ENCODE measurements at regions not wholly inside any gene's neighbourhood (a gene's known extent, or its start where the extent isn't known, plus 50 kb on each side); places are given as distances from the start of the nearest gene placed in this dataset.

- Histone ChIP-seq H3K79me2 (ENCODE audit: control insufficient read depth, insufficient read depth, low read length) (no peaks in the 10 kb centered on the region), H4K20me1 (ENCODE audit: control insufficient read depth, insufficient read depth, low read length, poor library complexity, severe bottlenecking) (no peaks in the 10 kb centered on the region), H3K9ac (ENCODE audit: low read length) (no peak overlapping the region), H3K27ac (ENCODE audit: low read length in 2 of 2) (no peak overlapping the region), H3K4me2 (replicated peaks; ENCODE audit: low read depth, low read length, poor library complexity, severe bottlenecking) (no peak overlapping the region), H3K27me3 (replicated peaks in 1 of 4; ENCODE audit: control extremely low read depth in 1 of 4, control insufficient read depth in 3 of 4, insufficient read depth in 4 of 4, low read length in 3 of 4) (no peaks in the 10 kb centered on the region), H3K36me3 (replicated peaks in 1 of 2; ENCODE audit: control extremely low read depth in 1 of 2, control insufficient read depth in 1 of 2, extremely low read depth in 1 of 2, insufficient read depth in 2 of 2, low read length in 1 of 2) (no peaks in the 10 kb centered on the region), H3K9me3 (ENCODE audit: control extremely low read depth in 1 of 3, control insufficient read depth in 2 of 3, insufficient read depth in 1 of 3, low read length in 2 of 3) (no peaks in the 10 kb centered on the region), H3K4me3 (ENCODE audit: control extremely low read depth in 1 of 5, extremely low read depth in 1 of 5, insufficient read depth in 1 of 5, low read depth in 2 of 5, low read length in 4 of 5) (no peak overlapping the region), H3K4me1 (ENCODE audit: control insufficient read depth in 2 of 2, insufficient read depth in 2 of 2, low read length in 2 of 2) (no peaks in the 10 kb centered on the region), H2AFZ (ENCODE audit: insufficient read depth, low read depth, low read length, poor library complexity, severe bottlenecking) (no peak overlapping the region)
- H3K9me3 Mint-ChIP-seq (ENCODE audit: insufficient read depth), result no peaks in the 10 kb centered on the region
- H3K27me3 Mint-ChIP-seq, result no peaks in the 10 kb centered on the region
- TF ChIP-seq EZH2 (IDR thresholded peaks at IDR 0.05; ENCODE audit: borderline replicate concordance, insufficient read depth, low read depth, low read length, poor library complexity, severe bottlenecking) (no peak), CTCF (IDR thresholded peaks at IDR 0.05) (no peak)
- ATAC-seq (ENCODE audit: low read depth), result no peak
- no CpG with 5 or more reads among the region's 1 CpG for WGBS (ENCODE audit: insufficient coverage)
- H3K27ac Mint-ChIP-seq, result no peak overlapping the region
- CTCF ChIA-PET, result no interaction called here
- H3K4me1 Mint-ChIP-seq, result no peaks in the 10 kb centered on the region
- intact Hi-C loops (cut with micrococcal nuclease), result no loop called here
- DNase-seq, result no peak
- POLR2A ChIA-PET, result no interaction called here
- H3K4me3 Mint-ChIP-seq, result no peak overlapping the region
Observed at GRCh38 chr7:79964463-79964862, 170.2 kb upstream of the GNAI1 start.

DNA sequence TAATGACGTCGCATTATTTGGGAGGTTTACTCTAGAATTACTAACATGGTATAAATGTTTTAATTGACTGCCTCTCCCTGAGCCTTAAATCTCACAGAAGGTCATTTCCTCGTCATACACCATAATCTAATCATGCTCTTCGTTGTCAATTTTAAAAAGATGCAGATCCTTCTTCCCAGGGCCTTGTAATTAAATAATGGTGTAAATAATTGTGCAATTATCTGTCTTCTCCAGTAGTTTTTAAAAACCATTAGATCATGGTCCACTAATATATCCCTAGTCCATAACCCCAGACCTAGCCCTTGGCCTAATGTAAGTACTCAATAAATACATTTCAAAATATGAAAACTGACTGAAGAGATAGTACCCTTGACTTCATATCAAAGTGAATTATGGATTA is 181.5 kb upstream of the GNAI1 start:
- no peak for TF ChIP-seq EZH2 (IDR thresholded peaks at IDR 0.05; ENCODE audit: borderline replicate concordance, insufficient read depth, low read depth, low read length, poor library complexity, severe bottlenecking)
- no peak for TF ChIP-seq CTCF (IDR thresholded peaks at IDR 0.05)
- no peak overlapping the region for H3K9ac ChIP-seq (ENCODE audit: low read length)
- Mint-ChIP-seq H3K27me3 (no peaks in the 10 kb centered on the region), H3K9me3 (ENCODE audit: insufficient read depth) (no peaks in the 10 kb centered on the region), H3K27ac (no peak overlapping the region), H3K4me3 (no peak overlapping the region), H3K4me1 (no peaks in the 10 kb centered on the region)
- H3K4me1 ChIP-seq (ENCODE audit: control insufficient read depth in 2 of 2, insufficient read depth in 2 of 2, low read length in 2 of 2), result no peaks in the 10 kb centered on the region
- H3K79me2 ChIP-seq (ENCODE audit: control insufficient read depth, insufficient read depth, low read length), result no peaks in the 10 kb centered on the region
- CTCF ChIA-PET, result no interaction called here
- no peak overlapping the region for H3K27ac ChIP-seq (ENCODE audit: low read length in 2 of 2)
- ATAC-seq (ENCODE audit: low read depth), result no peak
- H3K36me3 ChIP-seq (replicated peaks in 1 of 2; ENCODE audit: control extremely low read depth in 1 of 2, control insufficient read depth in 1 of 2, extremely low read depth in 1 of 2, insufficient read depth in 2 of 2, low read length in 1 of 2), result no peaks in the 10 kb centered on the region
- H3K4me3 ChIP-seq (ENCODE audit: control extremely low read depth in 1 of 5, extremely low read depth in 1 of 5, insufficient read depth in 1 of 5, low read depth in 2 of 5, low read length in 4 of 5), result no peak overlapping the region
- POLR2A ChIA-PET, result no interaction called here
- no peaks in the 10 kb centered on the region for H3K9me3 ChIP-seq (ENCODE audit: control extremely low read depth in 1 of 3, control insufficient read depth in 2 of 3, insufficient read depth in 1 of 3, low read length in 2 of 3)
- H3K4me2 ChIP-seq (replicated peaks; ENCODE audit: low read depth, low read length, poor library complexity, severe bottlenecking), result no peak overlapping the region
- intact Hi-C loops (cut with micrococcal nuclease), result no loop called here
- no peaks in the 10 kb centered on the region for H3K27me3 ChIP-seq (replicated peaks in 1 of 4; ENCODE audit: control extremely low read depth in 1 of 4, control insufficient read depth in 3 of 4, insufficient read depth in 4 of 4, low read length in 3 of 4)
- no peak overlapping the region for H2AFZ ChIP-seq (ENCODE audit: insufficient read depth, low read depth, low read length, poor library complexity, severe bottlenecking)
- WGBS (ENCODE audit: insufficient coverage), result no CpG with 5 or more reads among the region's 4 CpGs
- no peak for DNase-seq
- H4K20me1 ChIP-seq (ENCODE audit: control insufficient read depth, insufficient read depth, low read length, poor library complexity, severe bottlenecking), result no peaks in the 10 kb centered on the region

Data from B cell (primary cell).